Endothelial cell of umbilical vein (primary cell): ENCODE measurements at regions not wholly inside any gene's neighbourhood (a gene's known extent, or its start where the extent isn't known, plus 50 kb on each side); places are given as distances from the start of the nearest gene placed in this dataset.
A peak's percentile ranks its signal among the peaks of the same experiment; 100 is the strongest.
"Not testable (repeated sequence)": the region's sequence is repeated elsewhere in the genome, so short reads cannot be mapped to it uniquely, and the experiment has no call there.

Source experiments
- BruUV-seq: library from RNA; stranded (reverse); fragments of 400-500 nt; replicated peaks from 2 replicates; lab custom pipeline; 2021; lab: Mats Ljungman, UMichigan
- CTCF ChIA-PET: fragments of 300-600, 350-600 bp; sonication (Branson Sonifier 250); formaldehyde crosslinking; loops from one replicate; lab custom pipeline; 2021; ENCODE audit warnings: antibody characterized with exemption, inconsistent platforms; lab: Charles Lee
- POLR2A ChIA-PET: fragments of 300-600, 350-600 bp; sonication (Branson Sonifier 250); formaldehyde crosslinking; loops from one replicate; lab custom pipeline; 2021; ENCODE audit warnings: antibody characterized with exemption, inconsistent platforms; lab: Charles Lee
- DNase-seq: peaks from one replicate; pipeline ENCODE4 v3.0.0-alpha.2; 2011; ENCODE audit warnings: low read depth, low spot score
- FAIRE-seq: peaks from 2 replicates; lab custom pipeline; 2011; peaks lifted over from hg19 to GRCh38; lab: Jason Lieb, UNC
- H2AFZ ChIP-seq: 2 replicates; pipeline ENCODE4 v1.6.0; 2012; ENCODE audit warnings: low read depth, low read length, control low read depth, inconsistent platforms
- H3K27ac ChIP-seq: 2 replicates; pipeline ENCODE4 v1.5.1; 2011; ENCODE audit warnings: low read depth, mild to moderate bottlenecking, control low read depth, low read length, moderate library complexity; ENCODE audit not compliant: insufficient read depth
- H3K27me3 ChIP-seq, 2 experiments: 2 replicates each; pipeline versions ENCODE4 v1.6.0 to v1.6.1; 2011; ENCODE audit warnings: low read length in 2 of 2, mixed read lengths in 1 of 2; ENCODE audit not compliant: control insufficient read depth in 2 of 2, insufficient read depth in 2 of 2
- H3K36me3 ChIP-seq, 2 experiments: 2 replicates in 1 of 2; 3 replicates in 1 of 2; pipeline ENCODE4 v1.5.1; 2011; ENCODE audit warnings: low read length in 2 of 2, mild to moderate bottlenecking in 1 of 2, moderate library complexity in 1 of 2; ENCODE audit not compliant: control insufficient read depth in 2 of 2, insufficient read depth in 2 of 2; ENCODE audit errors: extremely low read depth in 1 of 2
- H3K4me1 ChIP-seq: 3 replicates; pipeline ENCODE4 v1.5.1; 2011; ENCODE audit warnings: mild to moderate bottlenecking, low read length; ENCODE audit not compliant: control insufficient read depth, insufficient read depth; ENCODE audit errors: extremely low read depth
- H3K4me2 ChIP-seq: 2 replicates; pipeline ENCODE4 v1.6.1; 2011; ENCODE audit warnings: low read length, control low read depth, mixed read lengths; ENCODE audit not compliant: insufficient read depth
- H3K4me3 ChIP-seq, 3 experiments: fragments of 200-600 bp in 1 of 3; sonication (generic), shearing (Covaris generic) in 1 of 3; replicated peaks in 1 of 3; 2 replicates each; pipeline ENCODE4 v1.5.1; 2011 to 2016; ENCODE audit warnings: control low read depth in 3 of 3, low read length in 3 of 3, mild to moderate bottlenecking in 2 of 3, inconsistent platforms in 1 of 3, low read depth in 1 of 3, moderate library complexity in 1 of 3; ENCODE audit not compliant: insufficient read depth in 1 of 3
- H3K79me2 ChIP-seq: 2 replicates; pipeline ENCODE4 v1.6.0; 2012; ENCODE audit warnings: low read length, inconsistent platforms; ENCODE audit not compliant: control insufficient read depth, insufficient read depth
- H3K9ac ChIP-seq: replicated peaks from 2 replicates; pipeline ENCODE3; 2011; ENCODE audit warnings: low read length, control low read depth; ENCODE audit not compliant: insufficient read depth; ENCODE audit errors: extremely low read depth
- H3K9me1 ChIP-seq: replicated peaks from 3 replicates; pipeline ENCODE4 v1.6.0; 2011; ENCODE audit warnings: mild to moderate bottlenecking, low read length; ENCODE audit not compliant: control insufficient read depth, insufficient read depth; ENCODE audit errors: extremely low read depth
- H3K9me3 ChIP-seq: replicated peaks from 2 replicates; pipeline ENCODE4 v1.5.1; 2012; ENCODE audit warnings: low read length, inconsistent platforms; ENCODE audit not compliant: control insufficient read depth, insufficient read depth
- H4K20me1 ChIP-seq: replicated peaks from 2 replicates; pipeline ENCODE3; 2011; ENCODE audit warnings: mild to moderate bottlenecking, low read length; ENCODE audit not compliant: control insufficient read depth, insufficient read depth; ENCODE audit errors: extremely low read depth
- CTCF ChIP-seq, 2 donors: IDR thresholded peaks; 1 replicate in 1 of 2; 2 replicates in 1 of 2; pipeline ENCODE4 v1.5.1; 2011; ENCODE audit warnings: low read length in 2 of 2, mild to moderate bottlenecking in 2 of 2, moderate library complexity in 2 of 2, control low read depth in 1 of 2, inconsistent platforms in 1 of 2, low read depth in 1 of 2; ENCODE audit not compliant: insufficient read depth in 1 of 2; ENCODE audit errors: extremely low read depth in 1 of 2
- JUN ChIP-seq: IDR thresholded peaks from 2 replicates; pipeline ENCODE4 v1.6.1; 2011; ENCODE audit warnings: borderline replicate concordance, low read depth; ENCODE audit not compliant: insufficient read length, insufficient read depth
- dilution Hi-C: fragments of 300-500 bp; cut with MboI; formaldehyde crosslinking; loops from one replicate; pipeline ENCODE4 v1.15.0; 2019; ENCODE audit warnings: low sequenced_read_pairs; ENCODE audit not compliant: extremely low pct_ligation_motif_present
- intact Hi-C: fragments of 100-400 bp; cut with micrococcal nuclease; formaldehyde crosslinking; loops from one replicate; pipeline ENCODE4 v1.10.0; 2022

GRCh38 chr20:41734506-41734945 lies 116.3 kb upstream of the CHD6 start:
- ChIA-PET CTCF (interaction anchor here (0.6 to 3.5 kb wide), 11 partner anchors 10 to 1678 kb away, joined by 3 to 52 read pairs (median 4); partner anchors contain the start of gene PTPRT), POLR2A (no interaction called here)
- DNase-seq (peak; percentile 37), FAIRE-seq (peak; percentile 83)
- Histone ChIP-seq H3K27ac (no peak overlapping the region), H2AFZ (no peak overlapping the region), H3K27me3 (no peaks in the 10 kb centered on the region), H3K9ac (no peak overlapping the region), H3K9me1 (no peaks in the 10 kb centered on the region), H3K4me1 (no peaks in the 10 kb centered on the region), H3K9me3 (no peaks in the 10 kb centered on the region), H3K4me3 (no peak overlapping the region), H3K79me2 (no peaks in the 10 kb centered on the region), H3K4me2 (no peak overlapping the region), H4K20me1 (no peaks in the 10 kb centered on the region), H3K36me3 (no peaks in the 10 kb centered on the region)
- dilution Hi-C loops: no loop called here
- BruUV-seq: no TSS peak
- intact Hi-C loops: loop anchor here (1.0 to 10.0 kb wide), 4 partner anchors 220 to 1675 kb away; no protein-coding TSS in a partner anchor
- peak; percentile 68 to 88 for TF ChIP-seq CTCF (IDR thresholded peaks at IDR 0.05; ENCODE audit: extremely low read depth in 1 of 2, insufficient read depth in 1 of 2, low read depth in 1 of 2, low read length in 2 of 2)
- TF ChIP-seq JUN: no peak

- Histone ChIP-seq H3K27me3 (no peaks in the 10 kb centered on the region), H3K9ac (no peak overlapping the region), H3K4me3 (no peak overlapping the region), H3K9me3 (no peaks in the 10 kb centered on the region), H3K36me3 (no peaks in the 10 kb centered on the region), H3K79me2 (no peaks in the 10 kb centered on the region), H3K4me1 (no peaks in the 10 kb centered on the region), H3K27ac (no peak overlapping the region), H3K9me1 (no peaks in the 10 kb centered on the region), H2AFZ (no peak overlapping the region), H4K20me1 (no peaks in the 10 kb centered on the region), H3K4me2 (no peak overlapping the region)
- intact Hi-C loops: loop anchor here (10.0 kb wide), 2 partner anchors 222 to 282 kb away; no protein-coding TSS in a partner anchor
- DNase-seq (no peak), FAIRE-seq (no peak)
- CTCF ChIA-PET: interaction anchor here (2.6 to 3.5 kb wide), 2 partner anchors 1454 to 1676 kb away, joined by 27 to 52 read pairs; partner anchors contain the start of gene PTPRT
- dilution Hi-C loops: no loop called here
- no TSS peak for BruUV-seq
- TF ChIP-seq CTCF (IDR thresholded peaks at IDR 0.05; ENCODE audit: extremely low read depth in 1 of 2, insufficient read depth in 1 of 2, low read depth in 1 of 2, low read length in 2 of 2): no peak
- POLR2A ChIA-PET: no interaction called here
These were observed 115.0 kb upstream of the CHD6 start for GRCh38 chr20:41733151-41733550.

GRCh38 chr20:41731198-41731597 lies 113.0 kb upstream of the CHD6 start:
- H3K9ac ChIP-seq, H3K9me3 ChIP-seq, DNase-seq, H3K9me1 ChIP-seq, H3K4me2 ChIP-seq, dilution Hi-C loops, H3K27ac ChIP-seq, H2AFZ ChIP-seq, H3K27me3 ChIP-seq, BruUV-seq, POLR2A ChIA-PET, FAIRE-seq, H3K4me1 ChIP-seq, H3K36me3 ChIP-seq, H3K4me3 ChIP-seq, H3K79me2 ChIP-seq, H4K20me1 ChIP-seq: not testable (repeated sequence)
- intact Hi-C loops: loop anchor here (10.0 kb wide), 2 partner anchors 224 to 284 kb away; no protein-coding TSS in a partner anchor
- CTCF ChIA-PET: interaction anchor here (1.4 to 1.6 kb wide), 2 partner anchors 8 to 1457 kb away, joined by 3 to 5 read pairs; no protein-coding TSS in a partner anchor
